HCT116 (cell line): ENCODE measurements at regions not wholly inside any gene's neighbourhood (a gene's known extent, or its start where the extent isn't known, plus 50 kb on each side); places are given as distances from the start of the nearest gene placed in this dataset.

ENCODE experiments used
- ATAC-seq: fragments of 200-7000 bp; cut with Tn5 transposase; 2 replicates; pipeline ENCODE4 v1.9.1; 2020; ENCODE audit warnings: mild to moderate bottlenecking, moderate library complexity
- BruUV-seq: library from RNA; stranded (reverse); fragments of 400-500 nt; replicated peaks from 2 replicates; lab custom pipeline; 2021; lab: Mats Ljungman, UMichigan
- CTCF ChIA-PET: fragments of 300-600 bp; sonication (Branson Sonifier 250); formaldehyde crosslinking; loops from one replicate; lab custom pipeline; 2021; ENCODE audit warnings: antibody characterized with exemption; lab: Charles Lee
- POLR2A ChIA-PET: fragments of 300-600, 350-600 bp; sonication (Branson Sonifier 250); formaldehyde crosslinking; loops from one replicate; lab custom pipeline; 2021; ENCODE audit warnings: antibody characterized with exemption; lab: Charles Lee
- RAD21 ChIA-PET, 2 experiments: fragments of 300-600 bp; sonication (Branson Sonifier 250); formaldehyde crosslinking; loops; one replicate each; lab custom pipeline; 2023; ENCODE audit warnings: low total read pairs in 2 of 2; ENCODE audit not compliant: uncharacterized antibody in 2 of 2, unreplicated experiment in 2 of 2, low non-redundant PET in 1 of 2; lab: Charles Lee
- DNase-seq: peaks from one replicate; pipeline ENCODE4 v3.0.0-alpha.2; 2010; ENCODE audit warnings: low read depth, low spot score
- H2AFZ ChIP-seq: fragments of 200-600 bp; shearing (Covaris generic), sonication (generic); 2 replicates; pipeline ENCODE4 v1.6.1; 2017; ENCODE audit warnings: low read depth, mixed run types, mixed read lengths, antibody characterized with exemption, low read length; ENCODE audit not compliant: poor library complexity, severe bottlenecking
- H3K27ac ChIP-seq: 2 replicates; pipeline ENCODE4 v1.5.1; 2012; ENCODE audit warnings: low read depth, low read length
- H3K27me3 ChIP-seq: fragments of 200-600 bp; sonication (generic); 2 replicates; pipeline ENCODE4 v1.6.1; 2016; ENCODE audit warnings: mixed run types, low read length, mixed read lengths; ENCODE audit not compliant: insufficient read depth
- H3K36me3 ChIP-seq, 2 experiments: fragments of 200-500 bp in 1 of 2; fragments of 200-600 bp in 1 of 2; sonication (Bioruptor generic) in 1 of 2; sonication (generic) in 1 of 2; 2 replicates each; pipeline versions ENCODE4 v1.5.1 to v1.6.1; 2014 to 2016; ENCODE audit warnings: low read length in 2 of 2, inconsistent platforms in 1 of 2, mixed read lengths in 1 of 2, mixed run types in 1 of 2; ENCODE audit not compliant: insufficient read depth in 2 of 2, control insufficient read depth in 1 of 2
- H3K4me1 ChIP-seq, 2 experiments: fragments of 200-600 bp in 1 of 2; sonication (generic) in 1 of 2; 2 replicates each; pipeline versions ENCODE4 v1.5.1 to v1.6.1; 2012 to 2017; ENCODE audit warnings: low read length in 2 of 2, inconsistent platforms in 1 of 2, mild to moderate bottlenecking in 1 of 2, mixed read lengths in 1 of 2, mixed run types in 1 of 2, moderate library complexity in 1 of 2; ENCODE audit not compliant: insufficient read depth in 2 of 2, control insufficient read depth in 1 of 2
- H3K4me2 ChIP-seq: fragments of 200-600 bp; sonication (generic); 2 replicates; pipeline ENCODE4 v1.6.1; 2017; ENCODE audit warnings: mixed run types, low read length, mixed read lengths
- H3K4me3 ChIP-seq, 2 experiments: fragments of 200-600 bp in 1 of 2; sonication (generic) in 1 of 2; replicated peaks in 1 of 2; 2 replicates each; pipeline ENCODE4 v1.5.1; 2011 to 2016; ENCODE audit warnings: low read length in 2 of 2, control low read depth in 1 of 2, low read depth in 1 of 2, mild to moderate bottlenecking in 1 of 2, mixed read lengths in 1 of 2, mixed run types in 1 of 2
- H3K79me2 ChIP-seq: fragments of 200-600 bp; sonication (generic); 2 replicates; pipeline ENCODE4 v1.6.1; 2017; ENCODE audit warnings: mild to moderate bottlenecking, mixed run types, low read length, moderate library complexity, mixed read lengths; ENCODE audit not compliant: insufficient read depth
- H3K9ac ChIP-seq: fragments of 200-600 bp; sonication (generic); 2 replicates; pipeline ENCODE4 v1.6.1; 2016; ENCODE audit warnings: low read length, mixed read lengths
- H3K9me2 ChIP-seq: fragments of 200-600 bp; sonication (generic), shearing (Covaris generic); 2 replicates; pipeline ENCODE4 v1.6.1; 2017; ENCODE audit warnings: mixed run types, mild to moderate bottlenecking, moderate library complexity; ENCODE audit not compliant: insufficient read depth
- H3K9me3 ChIP-seq, 2 experiments: fragments of 200-500 bp in 1 of 2; fragments of 200-600 bp in 1 of 2; sonication (Bioruptor generic) in 1 of 2; sonication (generic) in 1 of 2; 2 replicates each; pipeline ENCODE4 v1.6.1; 2014 to 2017; ENCODE audit warnings: low read length in 2 of 2, mixed read lengths in 2 of 2, inconsistent platforms in 1 of 2, low read depth in 1 of 2, mild to moderate bottlenecking in 1 of 2, mixed run types in 1 of 2, moderate library complexity in 1 of 2; ENCODE audit not compliant: control insufficient read depth in 1 of 2, insufficient read depth in 1 of 2
- H4K20me1 ChIP-seq: fragments of 200-600 bp; sonication (generic), shearing (Covaris generic); 2 replicates; pipeline ENCODE4 v1.6.1; 2017; ENCODE audit warnings: mixed run types, mild to moderate bottlenecking, moderate library complexity; ENCODE audit not compliant: insufficient read depth
- ATF3 ChIP-seq: IDR thresholded peaks from 2 replicates; pipeline ENCODE4 v1.6.1; 2012
- CBX3 ChIP-seq: IDR thresholded peaks from 2 replicates; pipeline ENCODE4 v1.6.1; 2012; ENCODE audit warnings: low read depth
- CTCF ChIP-seq, 3 experiments: fragments of 200-600 bp in 1 of 3; sonication (generic) in 1 of 3; IDR thresholded peaks in 2 of 3; conservative IDR thresholded peaks in 1 of 3; 2 replicates each; pipeline ENCODE4 v1.5.1; 2012 to 2017; ENCODE audit warnings: low read depth in 2 of 3, low read length in 2 of 3, antibody characterized with exemption in 1 of 3, borderline replicate concordance in 1 of 3, control low read depth in 1 of 3, mild to moderate bottlenecking in 1 of 3, mixed read lengths in 1 of 3, mixed run types in 1 of 3, moderate library complexity in 1 of 3; ENCODE audit not compliant: insufficient read depth in 1 of 3
- RAD21 ChIP-seq: IDR thresholded peaks from 2 replicates; pipeline ENCODE4 v1.6.1; 2012; ENCODE audit warnings: low read depth, mild to moderate bottlenecking
- REST ChIP-seq: IDR thresholded peaks from 2 replicates; pipeline ENCODE4 v1.6.1; 2012; ENCODE audit warnings: low read depth
- SP1 ChIP-seq: IDR thresholded peaks from 2 replicates; pipeline ENCODE4 v1.6.1; 2012; ENCODE audit warnings: low read depth
- SRF ChIP-seq: IDR thresholded peaks from 2 replicates; pipeline ENCODE4 v1.6.1; 2012; ENCODE audit warnings: low read depth
- ZFX ChIP-seq: fragments of 450-650 bp; IDR thresholded peaks from 2 replicates; pipeline ENCODE4 v1.6.1; 2017
- intact Hi-C: fragments of 100-400 bp; cut with micrococcal nuclease; formaldehyde crosslinking; loops from 2 replicates; pipeline ENCODE4 v1.10.0; 2022

- no peak overlapping the region for H3K4me3 ChIP-seq
- no peaks in the 10 kb centered on the region for H3K9me2 ChIP-seq
- ChIA-PET POLR2A (no interaction called here), RAD21 (no interaction called here), CTCF (no interaction called here)
- H4K20me1 ChIP-seq = no peaks in the 10 kb centered on the region
- ATAC-seq (no peak), DNase-seq (no peak)
- no peaks in the 10 kb centered on the region for H3K79me2 ChIP-seq
- no peaks in the 10 kb centered on the region; a peak in 1 of 4 replicates for H3K9me3 ChIP-seq
- H3K4me1 ChIP-seq = no peaks in the 10 kb centered on the region
- no peak overlapping the region for H3K27ac ChIP-seq
- no peaks in the 10 kb centered on the region for H3K27me3 ChIP-seq
- no peaks in the 10 kb centered on the region for H3K36me3 ChIP-seq
- H3K9ac ChIP-seq = no peak overlapping the region
- H2AFZ ChIP-seq = no peak overlapping the region
- intact Hi-C loops = no loop called here
- no TSS peak for BruUV-seq
- H3K4me2 ChIP-seq = no peak overlapping the region
- TF ChIP-seq CTCF (IDR thresholded peaks at IDR 0.05 in 2 of 3, conservative IDR thresholded peaks at IDR 0.05 in 1 of 3; ENCODE audit: borderline replicate concordance in 1 of 3, insufficient read depth in 1 of 3, low read depth in 2 of 3, low read length in 2 of 3) (no peak), ZFX (no peak), SP1 (no peak), REST (no peak), SRF (no peak), RAD21 (no peak), ATF3 (no peak), CBX3 (no peak)
These were observed 635.2 kb upstream of the LUZP2 start for GRCh38 chr11:23861615-23862014.
